MM.1S (cell line): ENCODE measurements at regions not wholly inside any gene's neighbourhood (a gene's known extent, or its start where the extent isn't known, plus 50 kb on each side); places are given as distances from the start of the nearest gene placed in this dataset.

ENCODE experiments used
- DNase-seq: peaks from one replicate; pipeline ENCODE4 v3.0.0-alpha.2; 2015
- H2AFZ ChIP-seq: fragments of 300-600 bp; sonication (generic); 2 replicates; pipeline ENCODE4 v1.6.0; 2016; ENCODE audit warnings: antibody characterized with exemption, low read length
- H3F3A ChIP-seq: fragments of 300-600 bp; sonication (generic); 2 replicates; pipeline ENCODE4 v1.6.1; 2016; ENCODE audit warnings: mild to moderate bottlenecking, antibody characterized with exemption, low read length, moderate library complexity, mixed read lengths; ENCODE audit not compliant: insufficient read depth
- H3K27ac ChIP-seq: fragments of 300-600 bp; sonication (generic); 2 replicates; pipeline ENCODE4 v1.5.1; 2016; ENCODE audit warnings: mild to moderate bottlenecking, low read length
- H3K27me3 ChIP-seq: fragments of 300-600 bp; sonication (generic); replicated peaks from 2 replicates; pipeline ENCODE4 v1.6.0; 2016; ENCODE audit warnings: low read length; ENCODE audit not compliant: insufficient read depth
- H3K36me3 ChIP-seq: fragments of 300-600 bp; sonication (generic); replicated peaks from 2 replicates; pipeline ENCODE4 v1.6.1; 2016; ENCODE audit warnings: mild to moderate bottlenecking, low read length, mixed read lengths; ENCODE audit not compliant: insufficient read depth
- H3K4me1 ChIP-seq: fragments of 300-600 bp; sonication (generic); 2 replicates; pipeline ENCODE4 v1.6.1; 2016; ENCODE audit warnings: low read length, mixed read lengths
- H3K4me2 ChIP-seq: fragments of 300-600 bp; sonication (generic); 2 replicates; pipeline ENCODE4 v1.6.0; 2016; ENCODE audit warnings: low read depth, low read length
- H3K4me3 ChIP-seq: fragments of 300-600 bp; sonication (generic); 2 replicates; pipeline ENCODE4 v1.5.1; 2016; ENCODE audit warnings: low read length, mixed read lengths
- H3K79me2 ChIP-seq: fragments of 300-600 bp; sonication (generic); 2 replicates; pipeline ENCODE4 v1.6.1; 2016; ENCODE audit warnings: mixed run types, low read length, mixed read lengths
- H3K9ac ChIP-seq: fragments of 300-600 bp; sonication (generic); 2 replicates; pipeline ENCODE4 v1.6.1; 2016; ENCODE audit warnings: low read length, mixed read lengths
- H3K9me2 ChIP-seq: fragments of 300-600 bp; sonication (generic); replicated peaks from 2 replicates; pipeline ENCODE4 v1.6.1; 2016; ENCODE audit warnings: mild to moderate bottlenecking, low read length, mixed read lengths; ENCODE audit not compliant: insufficient read depth
- H3K9me3 ChIP-seq: fragments of 300-600 bp; sonication (generic); replicated peaks from 2 replicates; pipeline ENCODE4 v1.6.1; 2016; ENCODE audit warnings: mild to moderate bottlenecking, low read length, mixed read lengths; ENCODE audit not compliant: insufficient read depth
- H4K20me1 ChIP-seq: fragments of 300-600 bp; sonication (generic); 2 replicates; pipeline ENCODE4 v1.6.1; 2016; ENCODE audit warnings: mild to moderate bottlenecking, low read length, moderate library complexity, mixed read lengths; ENCODE audit not compliant: insufficient read depth
- EZH2 ChIP-seq: fragments of 300-600 bp; sonication (generic); optimal IDR thresholded peaks from 2 replicates; pipeline ENCODE3; 2017; ENCODE audit warnings: low read depth, mild to moderate bottlenecking, antibody characterized with exemption, low read length, mixed read lengths
- EZH2phosphoT487 ChIP-seq: fragments of 300-600 bp; sonication (generic); IDR thresholded peaks from 2 replicates; pipeline ENCODE4 v1.6.1; 2018; ENCODE audit warnings: antibody characterized with exemption, low read length
- TF ChIP-seq, protein P1 (sequence below): fragments of 300-600 bp; sonication (generic); IDR thresholded peaks from 2 replicates; pipeline ENCODE4 v1.5.1; 2016; ENCODE audit warnings: antibody characterized with exemption, low read length, mixed read lengths

- H3K36me3 ChIP-seq, result no peaks in the 10 kb centered on the region
- no peaks in the 10 kb centered on the region for H3K9me3 ChIP-seq
- H3K27me3 ChIP-seq, result no peaks in the 10 kb centered on the region
- H3K9me2 ChIP-seq, result no peaks in the 10 kb centered on the region
- no peak overlapping the region for H3K4me2 ChIP-seq
- TF ChIP-seq EZH2phosphoT487 (no peak), EZH2 (no peak)
- TF ChIP-seq, protein P1, sequence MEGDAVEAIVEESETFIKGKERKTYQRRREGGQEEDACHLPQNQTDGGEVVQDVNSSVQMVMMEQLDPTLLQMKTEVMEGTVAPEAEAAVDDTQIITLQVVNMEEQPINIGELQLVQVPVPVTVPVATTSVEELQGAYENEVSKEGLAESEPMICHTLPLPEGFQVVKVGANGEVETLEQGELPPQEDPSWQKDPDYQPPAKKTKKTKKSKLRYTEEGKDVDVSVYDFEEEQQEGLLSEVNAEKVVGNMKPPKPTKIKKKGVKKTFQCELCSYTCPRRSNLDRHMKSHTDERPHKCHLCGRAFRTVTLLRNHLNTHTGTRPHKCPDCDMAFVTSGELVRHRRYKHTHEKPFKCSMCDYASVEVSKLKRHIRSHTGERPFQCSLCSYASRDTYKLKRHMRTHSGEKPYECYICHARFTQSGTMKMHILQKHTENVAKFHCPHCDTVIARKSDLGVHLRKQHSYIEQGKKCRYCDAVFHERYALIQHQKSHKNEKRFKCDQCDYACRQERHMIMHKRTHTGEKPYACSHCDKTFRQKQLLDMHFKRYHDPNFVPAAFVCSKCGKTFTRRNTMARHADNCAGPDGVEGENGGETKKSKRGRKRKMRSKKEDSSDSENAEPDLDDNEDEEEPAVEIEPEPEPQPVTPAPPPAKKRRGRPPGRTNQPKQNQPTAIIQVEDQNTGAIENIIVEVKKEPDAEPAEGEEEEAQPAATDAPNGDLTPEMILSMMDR, result no peak
- no peaks in the 10 kb centered on the region for H3K79me2 ChIP-seq
- H4K20me1 ChIP-seq, result no peaks in the 10 kb centered on the region
- no peak overlapping the region for H3K27ac ChIP-seq
- H3K9ac ChIP-seq, result no peak overlapping the region
- no peak overlapping the region for H2AFZ ChIP-seq
- no peak for DNase-seq
- no peaks in the 10 kb centered on the region for H3F3A ChIP-seq
- no peaks in the 10 kb centered on the region for H3K4me1 ChIP-seq
- H3K4me3 ChIP-seq, result no peak overlapping the region
These were observed 226.5 kb upstream of the PLSCR5 start for GRCh38 chr3:146831659-146832058.

- Histone ChIP-seq H4K20me1 (no peaks in the 10 kb centered on the region), H3K27me3 (no peaks in the 10 kb centered on the region), H3K4me3 (no peak overlapping the region), H3F3A (no peaks in the 10 kb centered on the region), H3K79me2 (no peaks in the 10 kb centered on the region), H3K4me2 (no peak overlapping the region), H3K36me3 (no peaks in the 10 kb centered on the region), H3K9me3 (no peaks in the 10 kb centered on the region), H3K9me2 (no peaks in the 10 kb centered on the region), H3K9ac (no peak overlapping the region), H3K4me1 (no peaks in the 10 kb centered on the region), H2AFZ (no peak overlapping the region), H3K27ac (no peak overlapping the region)
- TF ChIP-seq, protein P1, result no peak
- TF ChIP-seq EZH2phosphoT487 (no peak), EZH2 (no peak)
- DNase-seq, result no peak
These were observed 225.1 kb upstream of the PLSCR5 start for GRCh38 chr3:146830231-146830630.

DNA sequence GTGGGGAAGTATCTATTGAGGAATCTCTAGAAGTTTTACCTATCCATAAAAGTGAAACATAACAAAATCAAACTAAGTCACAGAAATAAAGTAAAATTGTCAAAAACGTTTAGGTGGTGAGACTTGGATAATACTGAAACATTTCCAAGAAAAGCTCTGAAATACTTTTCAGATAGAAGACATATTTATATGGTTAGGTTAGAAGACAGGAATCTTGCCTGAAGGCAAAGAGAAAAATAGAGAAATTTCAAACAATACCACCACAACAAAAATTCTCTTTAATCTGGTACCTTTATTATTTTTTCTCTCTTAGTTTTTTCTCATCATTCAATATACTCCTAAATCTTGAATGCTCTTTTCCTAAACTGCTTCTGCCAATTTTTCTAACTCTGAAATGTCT lies 222.7 kb upstream of the PLSCR5 start:
- Histone ChIP-seq H3K9me3 (no peaks in the 10 kb centered on the region), H3K36me3 (no peaks in the 10 kb centered on the region), H3K27me3 (no peaks in the 10 kb centered on the region), H3K79me2 (no peaks in the 10 kb centered on the region), H3K4me2 (no peak overlapping the region), H3K9ac (no peak overlapping the region), H3K27ac (no peak overlapping the region), H4K20me1 (no peaks in the 10 kb centered on the region), H3F3A (no peaks in the 10 kb centered on the region), H3K4me1 (no peaks in the 10 kb centered on the region), H3K9me2 (no peaks in the 10 kb centered on the region), H3K4me3 (no peak overlapping the region), H2AFZ (no peak overlapping the region)
- TF ChIP-seq, protein P1, result no peak
- TF ChIP-seq EZH2 (no peak), EZH2phosphoT487 (no peak)
- DNase-seq, result no peak

DNA sequence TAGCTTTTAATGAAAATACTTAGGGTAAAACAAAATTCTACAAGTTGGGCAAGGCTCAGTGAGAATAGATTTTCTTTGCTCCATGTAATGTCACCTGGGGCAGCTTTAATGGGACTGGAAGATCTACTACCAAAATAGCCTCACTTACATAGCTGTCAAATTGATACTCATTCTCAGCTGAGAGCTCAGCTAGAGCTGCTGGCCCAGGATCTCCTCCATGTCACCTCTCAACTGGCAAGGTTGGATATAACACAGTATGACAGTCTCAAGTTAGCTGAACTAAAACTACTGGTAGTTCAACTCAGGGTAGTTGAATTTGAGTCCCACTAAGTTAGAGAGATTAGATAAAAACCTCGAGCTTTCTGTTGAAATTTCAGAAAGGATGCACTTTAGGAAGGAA lies 218.5 kb upstream of the PLSCR5 start:
- no peak for TF ChIP-seq EZH2
- DNase-seq, result no peak
- Histone ChIP-seq H3K9me3 (no peaks in the 10 kb centered on the region), H3K9me2 (no peaks in the 10 kb centered on the region), H4K20me1 (no peaks in the 10 kb centered on the region), H3K79me2 (no peaks in the 10 kb centered on the region), H3K36me3 (no peaks in the 10 kb centered on the region), H3K4me3 (no peak overlapping the region), H3F3A (no peaks in the 10 kb centered on the region), H3K27me3 (no peaks in the 10 kb centered on the region), H3K9ac (no peak overlapping the region), H3K27ac (no peak overlapping the region), H3K4me2 (no peak overlapping the region), H2AFZ (no peak overlapping the region), H3K4me1 (no peaks in the 10 kb centered on the region)
